DOHH2 (cell line): ENCODE measurements at regions not wholly inside any gene's neighbourhood (a gene's known extent, or its start where the extent isn't known, plus 50 kb on each side); places are given as distances from the start of the nearest gene placed in this dataset.

Experiments
- H3F3A ChIP-seq: fragments of 200-600 bp; sonication (generic), shearing (Covaris generic); 2 replicates; pipeline ENCODE4 v1.6.0; 2016; ENCODE audit warnings: antibody characterized with exemption, mild to moderate bottlenecking; ENCODE audit not compliant: control insufficient read depth, insufficient read depth
- H3K27ac ChIP-seq: fragments of 200-600 bp; sonication (generic); 2 replicates; pipeline ENCODE4 v1.5.1; 2014; ENCODE audit warnings: low read depth, mild to moderate bottlenecking, low read length, moderate library complexity
- H3K27me3 ChIP-seq: fragments of 200-600 bp; sonication (generic); 2 replicates; pipeline ENCODE4 v1.6.1; 2014; ENCODE audit warnings: mild to moderate bottlenecking, low read length, mixed read lengths; ENCODE audit not compliant: control insufficient read depth
- H3K36me3 ChIP-seq: fragments of 200-600 bp; sonication (generic); 2 replicates; pipeline ENCODE4 v1.6.1; 2014; ENCODE audit warnings: mild to moderate bottlenecking, low read length, moderate library complexity, mixed read lengths; ENCODE audit not compliant: control insufficient read depth
- H3K4me1 ChIP-seq: fragments of 200-600 bp; sonication (generic); 2 replicates; pipeline ENCODE4 v1.6.1; 2014; ENCODE audit warnings: mild to moderate bottlenecking, low read length, mixed read lengths; ENCODE audit not compliant: control insufficient read depth
- H3K4me2 ChIP-seq: fragments of 200-600 bp; sonication (generic); 2 replicates; pipeline ENCODE4 v1.6.0; 2014; ENCODE audit warnings: mild to moderate bottlenecking, low read length, moderate library complexity
- H3K4me3 ChIP-seq: fragments of 200-600 bp; sonication (generic); 2 replicates; pipeline ENCODE4 v1.5.1; 2014; ENCODE audit warnings: mild to moderate bottlenecking, low read length, mixed read lengths
- H3K79me2 ChIP-seq: fragments of 200-600 bp; sonication (generic); 2 replicates; pipeline ENCODE4 v1.6.1; 2014; ENCODE audit warnings: mild to moderate bottlenecking, low read length, mixed read lengths; ENCODE audit not compliant: control insufficient read depth
- H3K9me2 ChIP-seq: fragments of 200-600 bp; sonication (generic); replicated peaks from 2 replicates; pipeline ENCODE4 v1.6.1; 2014; ENCODE audit warnings: mild to moderate bottlenecking, low read length, mixed read lengths; ENCODE audit not compliant: control insufficient read depth
- H3K9me3 ChIP-seq: fragments of 200-600 bp; sonication (generic); 2 replicates; pipeline ENCODE4 v1.6.1; 2014; ENCODE audit warnings: antibody characterized with exemption, low read length, mixed read lengths; ENCODE audit not compliant: control insufficient read depth, insufficient read depth
- H4K20me1 ChIP-seq: fragments of 200-600 bp; sonication (generic); 2 replicates; pipeline ENCODE4 v1.6.0; 2014; ENCODE audit warnings: low read depth, mild to moderate bottlenecking, antibody characterized with exemption, low read length, moderate library complexity; ENCODE audit not compliant: control insufficient read depth, insufficient read depth
- CTCF ChIP-seq: fragments of 200-600 bp; sonication (generic); IDR thresholded peaks from one replicate; pipeline ENCODE4 v1.5.1; 2014; ENCODE audit warnings: antibody characterized with exemption, mild to moderate bottlenecking, low read depth, low read length; ENCODE audit not compliant: poor library complexity, severe bottlenecking
- EZH2phosphoT487 ChIP-seq: fragments of 200-600 bp; sonication (generic); IDR thresholded peaks from 2 replicates; pipeline ENCODE4 v1.6.1; 2017; ENCODE audit warnings: borderline replicate concordance, mild to moderate bottlenecking, antibody characterized with exemption, low read length, moderate library complexity, mixed read lengths

- Histone ChIP-seq H3K9me3 (no peaks in the 10 kb centered on the region), H3K4me2 (no peak overlapping the region), H3F3A (no peaks in the 10 kb centered on the region), H3K27me3 (no peaks in the 10 kb centered on the region), H3K36me3 (no peaks in the 10 kb centered on the region), H4K20me1 (no peaks in the 10 kb centered on the region), H3K79me2 (no peaks in the 10 kb centered on the region), H3K27ac (no peak overlapping the region), H3K9me2 (no peaks in the 10 kb centered on the region), H3K4me3 (no peak overlapping the region), H3K4me1 (no peaks in the 10 kb centered on the region)
- TF ChIP-seq CTCF (no peak), EZH2phosphoT487 (no peak)
Measured at GRCh38 chr2:167858086-167858485, 389.3 kb downstream of the STK39 start.

GRCh38 chr2:167857416-167857815 is 390.0 kb downstream of the STK39 start:
- H4K20me1 ChIP-seq, result no peaks in the 10 kb centered on the region
- H3K9me2 ChIP-seq, result no peaks in the 10 kb centered on the region
- no peaks in the 10 kb centered on the region for H3F3A ChIP-seq
- no peak overlapping the region for H3K27ac ChIP-seq
- H3K4me3 ChIP-seq, result no peak overlapping the region
- no peaks in the 10 kb centered on the region for H3K9me3 ChIP-seq
- no peaks in the 10 kb centered on the region for H3K79me2 ChIP-seq
- H3K27me3 ChIP-seq, result no peaks in the 10 kb centered on the region
- no peak overlapping the region for H3K4me2 ChIP-seq
- TF ChIP-seq CTCF, result no peak
- no peak for TF ChIP-seq EZH2phosphoT487
- no peaks in the 10 kb centered on the region for H3K36me3 ChIP-seq
- H3K4me1 ChIP-seq, result no peaks in the 10 kb centered on the region

- H3K79me2 ChIP-seq, result no peaks in the 10 kb centered on the region
- no peak overlapping the region for H3K4me3 ChIP-seq
- H3K9me2 ChIP-seq, result no peaks in the 10 kb centered on the region
- H4K20me1 ChIP-seq, result no peaks in the 10 kb centered on the region
- no peaks in the 10 kb centered on the region for H3K9me3 ChIP-seq
- TF ChIP-seq CTCF, result no peak
- TF ChIP-seq EZH2phosphoT487, result no peak
- no peaks in the 10 kb centered on the region for H3K4me1 ChIP-seq
- H3K27ac ChIP-seq, result no peak overlapping the region
- H3K27me3 ChIP-seq, result no peaks in the 10 kb centered on the region
- no peaks in the 10 kb centered on the region for H3K36me3 ChIP-seq
- H3K4me2 ChIP-seq, result no peak overlapping the region
- H3F3A ChIP-seq, result no peaks in the 10 kb centered on the region
Measured at GRCh38 chr2:167856190-167856589, 391.2 kb downstream of the STK39 start.

- Histone ChIP-seq H3K4me2 (no peak overlapping the region), H3K9me2 (no peaks in the 10 kb centered on the region), H3K27me3 (no peaks in the 10 kb centered on the region), H3K4me3 (no peak overlapping the region), H3K79me2 (no peaks in the 10 kb centered on the region), H3K9me3 (no peaks in the 10 kb centered on the region), H3K4me1 (no peaks in the 10 kb centered on the region), H3K36me3 (no peaks in the 10 kb centered on the region), H3K27ac (no peak overlapping the region), H3F3A (no peaks in the 10 kb centered on the region), H4K20me1 (no peaks in the 10 kb centered on the region)
- TF ChIP-seq EZH2phosphoT487 (no peak), CTCF (no peak)
Measured at GRCh38 chr2:167855211-167855610, 392.2 kb downstream of the STK39 start.
